GM19023 (cell line): ENCODE measurements at regions not wholly inside any gene's neighbourhood (a gene's known extent, or its start where the extent isn't known, plus 50 kb on each side); places are given as distances from the start of the nearest gene placed in this dataset.

ENCODE experiments used
- ATAC-seq: cut with Tn5 transposase; IDR thresholded peaks from one replicate; pipeline ENCODE4 v1.9.1; 2021; ENCODE audit warnings: mild to moderate bottlenecking, moderate library complexity; ENCODE audit not compliant: unreplicated experiment

GRCh38 chr2:146870691-146871090 lies 974.1 kb upstream of the ACVR2A start:
- ATAC-seq: no peak

- no peak for ATAC-seq
Observed at GRCh38 chr2:146869328-146869727, 975.5 kb upstream of the ACVR2A start.

GRCh38 chr2:146868051-146868450 lies 976.8 kb upstream of the ACVR2A start:
- ATAC-seq: no peak

- ATAC-seq: no peak
Observed at GRCh38 chr2:146867477-146867986, 977.3 kb upstream of the ACVR2A start.

- no peak for ATAC-seq
Observed at GRCh38 chr2:146853741-146854444, 990.9 kb upstream of the ACVR2A start.

GRCh38 chr2:146852661-146853060 lies 992.2 kb upstream of the ACVR2A start:
- ATAC-seq: no peak

- ATAC-seq: no peak
Observed at GRCh38 chr2:146850746-146851145, 994.1 kb upstream of the ACVR2A start.

GRCh38 chr2:146847846-146848245 lies 997.0 kb upstream of the ACVR2A start:
- ATAC-seq: no peak

- no peak for ATAC-seq
Observed at GRCh38 chr2:146844226-146844990, 1000.4 kb upstream of the ACVR2A start.

- no peak for ATAC-seq
Observed at GRCh38 chr2:146837857-146838256, 1007.0 kb upstream of the ACVR2A start.

- ATAC-seq: no peak
Observed at GRCh38 chr2:146826388-146826787, 1018.4 kb upstream of the ACVR2A start.

- no peak for ATAC-seq
Observed at GRCh38 chr2:146821836-146822316, 1023.0 kb upstream of the ACVR2A start.

- no peak for ATAC-seq
Observed at GRCh38 chr2:146820672-146821071, 1024.2 kb upstream of the ACVR2A start.

GRCh38 chr2:146818122-146818521 lies 1026.7 kb upstream of the ACVR2A start:
- ATAC-seq: no peak

- ATAC-seq: no peak
Observed at GRCh38 chr2:146817613-146818012, 1027.2 kb upstream of the ACVR2A start.

- ATAC-seq: no peak
Observed at GRCh38 chr2:146814971-146815370, 1029.9 kb upstream of the ACVR2A start.

GRCh38 chr2:146807568-146808168 lies 1037.2 kb upstream of the ACVR2A start:
- ATAC-seq: no peak

GRCh38 chr2:146806364-146807005 lies 1038.3 kb upstream of the ACVR2A start:
- ATAC-seq: no peak

- no peak for ATAC-seq
Observed at GRCh38 chr2:146804288-146804687, 1040.5 kb upstream of the ACVR2A start.

GRCh38 chr2:146801886-146802285 lies 1042.9 kb upstream of the ACVR2A start:
- no peak for ATAC-seq

GRCh38 chr2:146786396-146786795 lies 1058.4 kb upstream of the ACVR2A start:
- no peak for ATAC-seq
